Testis (tissue), 2 donors: ENCODE measurements at regions not wholly inside any gene's neighbourhood (a gene's known extent, or its start where the extent isn't known, plus 50 kb on each side); places are given as distances from the start of the nearest gene placed in this dataset.

Experiments used
- CTCF ChIP-seq, 3 experiments: fragments of 450-650 bp in 2 of 3; fragments of 200-600 bp in 1 of 3; sonication (generic) in 1 of 3; IDR thresholded peaks; one replicate each; pipeline ENCODE4 v1.5.1; 2016 to 2019; ENCODE audit warnings: antibody characterized with exemption in 3 of 3, mild to moderate bottlenecking in 2 of 3, moderate library complexity in 1 of 3
- POLR2A ChIP-seq: fragments of 450-650 bp; IDR thresholded peaks from one replicate; pipeline ENCODE4 v1.6.1; 2017; ENCODE audit warnings: antibody characterized with exemption, mild to moderate bottlenecking, moderate library complexity

- TF ChIP-seq CTCF (IDR thresholded peaks at IDR 0.05) (no peak), POLR2A (no peak)
Observed at GRCh38 chr3:162139841-162140240, 643.2 kb downstream of the OTOL1 start.
